Heart right ventricle (tissue), 16 donors: ENCODE measurements at regions not wholly inside any gene's neighbourhood (a gene's known extent, or its start where the extent isn't known, plus 50 kb on each side); places are given as distances from the start of the nearest gene placed in this dataset.

Experiments used
- ATAC-seq, 8 donors: fragments of 200-7000 bp; cut with Tn5 transposase; one replicate each; pipeline ENCODE4 v1.9.1; 2020; ENCODE audit warnings: mild to moderate bottlenecking in 8 of 8, moderate library complexity in 8 of 8, moderate number of reproducible peaks in 1 of 8
- DNase-seq, 2 donors: peaks; one replicate each; pipeline ENCODE4 v3.0.0-alpha.2; 2020
- H3K27ac ChIP-seq, 10 donors: fragments of 200-600 bp; sonication (generic) in 2 of 10; one replicate each; pipeline versions ENCODE4 v1.5.0 to v1.8.0; 2020 to 2022; ENCODE audit warnings: mild to moderate bottlenecking in 3 of 10
- H3K27me3 ChIP-seq, 7 donors: fragments of 200-600 bp; one replicate each; pipeline ENCODE4 v1.8.0; 2021 to 2022; ENCODE audit warnings: mild to moderate bottlenecking in 2 of 7
- H3K36me3 ChIP-seq, 9 donors: fragments of 200-600 bp; sonication (generic) in 1 of 9; one replicate each; pipeline versions ENCODE4 v1.5.0 to v1.8.0; 2020 to 2022; ENCODE audit warnings: mild to moderate bottlenecking in 2 of 9
- H3K4me1 ChIP-seq, 9 donors: fragments of 200-600 bp; sonication (generic) in 1 of 9; one replicate each; pipeline versions ENCODE4 v1.5.0 to v1.8.0; 2020 to 2022; ENCODE audit warnings: mild to moderate bottlenecking in 4 of 9
- H3K4me3 ChIP-seq, 10 donors: fragments of 200-600 bp; sonication (generic) in 2 of 10; one replicate each; pipeline versions ENCODE4 v1.5.0 to v1.8.0; 2020 to 2022; ENCODE audit warnings: mild to moderate bottlenecking in 7 of 10, moderate library complexity in 2 of 10
- H3K9me3 ChIP-seq, 11 donors: fragments of 200-600 bp in 10 of 11; sonication (generic) in 2 of 11; one replicate each; pipeline versions ENCODE4 v1.5.0 to v1.8.0; 2013 to 2022; ENCODE audit warnings: mild to moderate bottlenecking in 2 of 11, control low read depth in 1 of 11, moderate library complexity in 1 of 11
- CTCF ChIP-seq, 9 donors: fragments of 200-600 bp; sonication (generic) in 2 of 9; IDR thresholded peaks; one replicate each; pipeline versions ENCODE4 v1.5.0 to v1.8.0; 2021 to 2022; ENCODE audit warnings: antibody characterized with exemption in 9 of 9, mild to moderate bottlenecking in 5 of 9, moderate library complexity in 1 of 9
- WGBS, 2 donors: extraction: QIAGEN DNeasy Blood & Tissue Kit; methylation state at CpG; one replicate each; pipeline ENCODE4 v1.1.7; 2013; ENCODE audit warnings: inconsistent platforms in 1 of 2; 5-methylcytosine and 5-hydroxymethylcytosine counted together
- intact Hi-C, 10 donors: fragments of 100-400 bp; cut with DNase I; formaldehyde crosslinking; loops; one replicate each; pipeline versions ENCODE4 v1.11.1 to v1.14.2; 2022
- donor health status: Arrhythmogenic right ventricular cardiomyopathy.
- donor health status: ischemic (EF 13 %, LVEDD 7.1; RV severe dilation, severe dysfunction).
- donor health status: healthy with polysubstance abuse.
- donor health status: DM: no; HTN: yes; CAD: no.
- donor health status: DM: no; HTN: no; CAD: no.
- donor health status: ischemic (EF 25% LVEDD 6.9; RV normal size, moderate dysfunction).
- donor health status: ischemic (EF 25% LVEDD 5.7; RV mildly dilated, moderate dysfunction).
- donor health status: healthy.
- donor health status: DM: yes; HTN: yes; CAD: no.
- donor health status: Ischemic cardiomyopathy.
- donor health status: ischemic (EF 35%, LVEDD 5.7; RV mildly dilated, moderate dysfunction).
- donor health status: nonischemic (EF 11% LVEDD 7.7; RV severe dilation, severe dysfunction).
- donor health status: DM: yes; HTN: yes; CAD: no.
- donor health status: PGD.
- donor health status: ischemic (EF 29% LVEDD 5.4; RV normal size, mild dysfunction).
- donor health status: nonischemic (EF 23%, LVEDD 6.1; RV moderate dilation, normal function).

- ATAC-seq (no peak), DNase-seq (no peak)
- H3K36me3 ChIP-seq = no peaks in the 10 kb centered on the region
- no peaks in the 10 kb centered on the region for H3K9me3 ChIP-seq
- H3K27me3 ChIP-seq = no peaks in the 10 kb centered on the region
- no peak overlapping the region for H3K27ac ChIP-seq
- 80 to 86% methylated on average over 4 of the region's 4 CpGs for WGBS, 2 donors
- TF ChIP-seq CTCF (IDR thresholded peaks at IDR 0.05) = no peak
- H3K4me1 ChIP-seq = no peaks in the 10 kb centered on the region
- H3K4me3 ChIP-seq = no peak overlapping the region
- intact Hi-C loops = no loop called here
These were observed 403.7 kb upstream of the MEIS1 start for GRCh38 chr2:66031236-66031635.

GRCh38 chr2:66030553-66030952 is 404.4 kb upstream of the MEIS1 start:
- WGBS, 2 donors = 75 to 79% methylated on average over 1 of the region's 1 CpG
- intact Hi-C loops = no loop called here
- ATAC-seq (no peak), DNase-seq (no peak)
- Histone ChIP-seq H3K36me3 (no peaks in the 10 kb centered on the region), H3K27me3 (peaks cover 0 to 4% (median 0%) of the 10 kb centered on the region in 7 donors), H3K4me3 (no peak overlapping the region), H3K4me1 (no peaks in the 10 kb centered on the region), H3K27ac (no peak overlapping the region), H3K9me3 (no peaks in the 10 kb centered on the region)
- TF ChIP-seq CTCF (IDR thresholded peaks at IDR 0.05) = no peak

- intact Hi-C loops = no loop called here
- no peak overlapping the region for H3K4me3 ChIP-seq
- H3K36me3 ChIP-seq = no peaks in the 10 kb centered on the region
- peaks cover 0 to 7% (median 0%) of the 10 kb centered on the region in 11 donors for H3K9me3 ChIP-seq
- H3K27me3 ChIP-seq = peaks cover 0 to 6% (median 0%) of the 10 kb centered on the region in 7 donors
- no peak for ATAC-seq
- no peaks in the 10 kb centered on the region for H3K4me1 ChIP-seq
- 48 to 49% methylated on average over 6 of the region's 6 CpGs for WGBS, 2 donors
- TF ChIP-seq CTCF (IDR thresholded peaks at IDR 0.05) = no peak
- no peak overlapping the region for H3K27ac ChIP-seq
- no peak for DNase-seq
These were observed 410.5 kb upstream of the MEIS1 start for GRCh38 chr2:66024391-66024790.

- Histone ChIP-seq H3K4me3 (no peak overlapping the region), H3K27ac (no peak overlapping the region), H3K4me1 (no peaks in the 10 kb centered on the region), H3K36me3 (no peaks in the 10 kb centered on the region), H3K27me3 (peaks cover 0 to 6% (median 0%) of the 10 kb centered on the region in 7 donors), H3K9me3 (peaks cover 0 to 7% (median 0%) of the 10 kb centered on the region in 11 donors)
- DNase-seq (no peak), ATAC-seq (no peak)
- intact Hi-C loops = no loop called here
- no peak for TF ChIP-seq CTCF (IDR thresholded peaks at IDR 0.05)
- 9 to 11% methylated on average over 1 of the region's 1 CpG for WGBS, 2 donors
These were observed 413.6 kb upstream of the MEIS1 start for GRCh38 chr2:66021296-66021695.
